ENCODE measurements at regions not wholly inside any gene's neighbourhood (a gene's known extent, or its start where the extent isn't known, plus 50 kb on each side); places are given as distances from the start of the nearest gene placed in this dataset.
"Not testable (repeated sequence)": the region's sequence is repeated elsewhere in the genome, so short reads cannot be mapped to it uniquely, and the experiment has no call there.

DNA sequence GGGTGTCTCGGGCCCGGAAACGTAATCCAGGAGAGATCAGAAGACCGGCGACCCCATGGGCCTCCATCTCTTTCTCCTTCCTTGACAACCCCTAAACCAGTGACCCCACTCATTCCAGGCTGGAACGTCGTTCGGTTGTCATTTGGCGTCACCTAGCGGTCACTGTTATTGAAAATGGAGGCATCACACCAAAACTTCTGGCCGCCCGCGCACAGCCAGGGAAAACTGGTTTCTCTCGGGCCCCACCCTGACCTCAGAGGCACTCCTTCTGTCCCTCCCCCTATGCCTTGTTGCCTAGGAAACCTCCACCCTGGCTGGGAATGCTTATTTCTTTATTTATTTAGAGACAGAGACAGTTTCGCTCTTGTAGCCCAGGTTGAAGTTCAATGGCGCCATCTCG lies 2327.3 kb upstream of the TPTE start:
- DNase-seq = not testable (repeated sequence)
- peak; percentile 74 for ATAC-seq

DNA sequence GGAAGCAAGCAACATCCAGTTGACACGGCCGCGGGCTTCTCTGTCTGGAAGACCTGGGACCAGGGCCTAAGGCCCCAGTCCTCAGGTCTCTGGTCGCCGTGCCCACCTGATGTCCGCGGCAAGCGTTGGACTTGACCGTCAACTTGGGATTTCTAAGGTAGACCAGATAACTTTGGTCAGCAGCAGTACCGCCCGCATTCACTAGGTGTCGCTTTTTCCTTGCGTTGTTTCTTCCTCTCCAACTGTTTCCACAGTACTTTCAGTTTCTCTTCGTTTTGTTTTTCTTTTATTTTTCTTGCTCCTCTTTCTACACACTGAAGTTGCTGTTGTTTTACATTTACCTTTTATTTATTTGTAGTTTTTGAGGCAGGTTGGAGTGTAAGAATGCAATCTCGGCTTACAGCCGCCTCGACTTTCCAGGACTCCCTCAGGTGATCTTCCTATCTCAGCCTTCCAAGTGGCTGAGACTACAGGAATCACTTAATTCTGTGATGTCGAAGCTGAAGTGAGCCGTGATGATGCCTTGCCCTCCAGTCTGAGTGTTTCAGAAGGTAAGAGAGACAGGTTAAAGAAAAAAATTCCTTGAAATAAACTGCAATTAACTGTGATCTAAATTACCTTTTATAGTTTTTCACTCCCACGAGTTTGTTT lies 2323.9 kb upstream of the TPTE start:
- not testable (repeated sequence) for DNase-seq

DNA sequence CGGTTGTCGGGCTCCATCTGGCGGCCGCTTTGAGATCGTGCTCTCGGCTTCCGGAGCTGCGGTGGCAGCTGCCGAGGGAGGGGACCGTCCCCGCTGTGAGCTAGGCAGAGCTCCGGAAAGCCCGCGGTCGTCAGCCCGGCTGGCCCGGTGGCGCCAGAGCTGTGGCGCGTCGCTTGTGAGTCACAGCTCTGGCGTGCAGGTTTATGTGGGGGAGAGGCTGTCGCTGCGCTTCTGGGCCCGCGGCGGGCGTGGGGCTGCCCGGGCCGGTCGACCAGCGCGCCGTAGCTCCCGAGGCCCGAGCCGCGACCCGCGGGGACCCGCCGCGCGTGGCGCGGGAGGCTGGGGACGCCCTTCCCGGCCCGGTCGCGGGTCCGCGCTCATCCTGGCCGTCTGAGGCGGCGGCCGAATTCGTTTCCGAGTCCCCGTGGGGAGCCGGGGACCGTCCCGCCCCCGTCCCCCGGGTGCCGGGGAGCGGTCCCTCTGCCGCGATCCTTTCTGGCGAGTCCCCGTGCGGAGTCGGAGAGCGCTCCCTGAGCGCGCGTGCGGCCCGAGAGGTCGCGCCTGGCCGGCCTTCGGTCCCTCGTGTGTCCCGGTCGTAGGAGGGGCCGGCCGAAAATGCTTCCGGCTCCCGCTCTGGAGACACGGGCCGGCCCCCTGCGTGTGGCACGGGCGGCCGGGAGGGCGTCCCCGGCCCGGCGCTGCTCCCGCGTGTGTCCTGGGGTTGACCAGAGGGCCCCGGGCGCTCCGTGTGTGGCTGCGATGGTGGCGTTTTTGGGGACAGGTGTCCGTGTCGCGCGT lies 2316.1 kb upstream of the TPTE start:
- ATAC-seq = peak; percentile 100
- DNase-seq = not testable (repeated sequence)

More for the DNA sequence above, 2323.9 kb upstream of the TPTE start:
- ATAC-seq = peak; percentile 56

DNA sequence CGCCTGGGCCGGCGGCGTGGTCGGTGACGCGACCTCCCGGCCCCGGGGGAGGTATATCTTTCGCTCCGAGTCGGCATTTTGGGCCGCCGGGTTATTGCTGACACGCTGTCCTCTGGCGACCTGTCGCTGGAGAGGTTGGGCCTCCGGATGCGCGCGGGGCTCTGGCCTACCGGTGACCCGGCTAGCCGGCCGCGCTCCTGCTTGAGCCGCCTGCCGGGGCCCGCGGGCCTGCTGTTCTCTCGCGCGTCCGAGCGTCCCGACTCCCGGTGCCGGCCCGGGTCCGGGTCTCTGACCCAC lies 2315.5 kb upstream of the TPTE start:
- ATAC-seq, DNase-seq: not testable (repeated sequence)

DNA sequence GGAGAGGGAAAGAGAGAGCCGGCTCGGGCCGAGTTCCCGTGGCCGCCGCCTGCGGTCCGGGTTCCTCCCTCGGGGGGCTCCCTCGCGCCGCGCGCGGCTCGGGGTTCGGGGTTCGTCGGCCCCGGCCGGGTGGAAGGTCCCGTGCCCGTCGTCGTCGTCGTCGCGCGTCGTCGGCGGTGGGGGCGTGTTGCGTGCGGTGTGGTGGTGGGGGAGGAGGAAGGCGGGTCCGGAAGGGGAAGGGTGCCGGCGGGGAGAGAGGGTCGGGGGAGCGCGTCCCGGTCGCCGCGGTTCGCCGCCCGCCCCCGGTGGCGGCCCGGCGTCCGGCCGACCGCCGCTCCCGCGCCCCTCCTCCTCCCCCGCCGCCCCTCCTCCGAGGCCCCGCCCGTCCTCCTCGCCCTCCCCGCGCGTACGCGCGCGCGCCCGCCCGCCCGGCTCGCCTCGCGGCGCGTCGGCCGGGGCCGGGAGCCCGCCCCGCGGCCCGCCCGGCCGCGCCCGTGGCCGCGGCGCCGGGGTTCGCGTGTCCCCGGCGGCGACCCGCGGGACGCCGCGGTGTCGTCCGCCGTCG lies 2308.3 kb upstream of the TPTE start:
- ATAC-seq = peak; percentile 28

DNA sequence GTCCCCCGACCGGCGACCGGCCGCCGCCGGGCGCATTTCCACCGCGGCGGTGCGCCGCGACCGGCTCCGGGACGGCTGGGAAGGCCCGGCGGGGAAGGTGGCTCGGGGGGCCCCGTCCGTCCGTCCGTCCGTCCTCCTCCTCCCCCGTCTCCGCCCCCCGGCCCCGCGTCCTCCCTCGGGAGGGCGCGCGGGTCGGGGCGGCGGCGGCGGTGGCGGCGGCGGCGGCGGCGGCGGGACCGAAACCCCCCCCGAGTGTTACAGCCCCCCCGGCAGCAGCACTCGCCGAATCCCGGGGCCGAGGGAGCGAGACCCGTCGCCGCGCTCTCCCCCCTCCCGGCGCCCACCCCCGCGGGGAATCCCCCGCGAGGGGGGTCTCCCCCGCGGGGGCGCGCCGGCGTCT lies 2306.8 kb upstream of the TPTE start:
- DNase-seq, ATAC-seq: not testable (repeated sequence)

More for the DNA sequence above, 2308.3 kb upstream of the TPTE start:
- peak; percentile 93 for DNase-seq

DNA sequence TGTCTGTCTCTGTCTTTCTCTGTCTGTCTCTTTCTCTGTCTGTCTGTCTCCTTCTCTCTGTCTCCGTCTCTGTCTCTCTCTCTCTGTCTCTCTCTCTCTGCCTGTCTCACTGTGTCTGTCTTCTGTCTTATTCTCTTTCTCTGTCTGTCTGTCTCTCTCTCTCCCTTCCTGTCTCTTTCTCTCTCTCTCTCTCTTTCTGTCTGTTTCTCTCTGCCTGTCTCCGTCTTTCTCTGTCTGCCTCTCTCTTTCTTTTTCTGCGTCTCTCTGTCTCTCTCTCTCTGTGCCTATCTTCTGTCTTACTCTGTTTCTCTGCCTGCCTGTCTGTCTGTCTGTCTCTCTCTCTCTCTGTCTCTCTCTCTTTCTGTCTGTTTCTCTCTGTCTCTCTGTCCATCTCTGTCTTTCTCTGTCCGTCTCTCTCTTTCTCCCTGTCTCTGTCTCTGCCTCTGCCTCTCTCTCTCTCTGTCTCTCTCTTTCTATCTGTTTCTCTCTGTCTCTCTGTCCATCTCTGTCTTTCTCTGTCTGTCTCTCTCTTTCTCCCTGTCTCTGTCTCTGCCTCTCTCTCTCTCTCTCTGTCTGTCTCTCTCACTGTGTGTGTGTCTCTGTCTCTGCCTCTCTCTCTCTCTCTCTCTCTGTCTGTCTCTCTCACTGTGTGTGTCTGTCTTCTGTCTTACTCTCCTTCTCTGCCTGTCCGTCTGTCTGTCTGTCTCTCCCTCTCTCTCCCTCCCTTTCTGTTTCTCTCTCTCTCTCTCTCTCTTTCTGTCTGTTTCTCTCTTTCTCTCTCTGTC lies 2291.8 kb upstream of the TPTE start:
- ATAC-seq = peak; percentile 29
- not testable (repeated sequence) for DNase-seq

DNA sequence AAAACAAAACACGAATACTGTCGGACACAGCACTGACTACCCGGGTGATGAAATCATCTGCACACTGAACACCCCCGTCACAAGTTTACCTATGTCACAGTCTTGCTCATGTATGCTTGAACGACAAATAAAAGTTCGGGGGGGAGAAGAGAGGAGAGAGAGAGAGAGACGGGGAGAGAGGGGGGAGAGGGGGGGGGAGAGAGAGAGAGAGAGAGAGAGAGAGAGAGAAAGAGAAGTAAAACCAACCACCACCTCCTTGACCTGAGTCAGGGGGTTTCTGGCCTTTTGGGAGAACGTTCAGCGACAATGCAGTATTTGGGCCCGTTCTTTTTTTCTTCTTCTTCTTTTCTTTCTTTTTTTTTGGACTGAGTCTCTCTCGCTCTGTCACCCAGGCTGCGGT lies 2290.1 kb upstream of the TPTE start:
- DNase-seq, ATAC-seq: not testable (repeated sequence)

DNA sequence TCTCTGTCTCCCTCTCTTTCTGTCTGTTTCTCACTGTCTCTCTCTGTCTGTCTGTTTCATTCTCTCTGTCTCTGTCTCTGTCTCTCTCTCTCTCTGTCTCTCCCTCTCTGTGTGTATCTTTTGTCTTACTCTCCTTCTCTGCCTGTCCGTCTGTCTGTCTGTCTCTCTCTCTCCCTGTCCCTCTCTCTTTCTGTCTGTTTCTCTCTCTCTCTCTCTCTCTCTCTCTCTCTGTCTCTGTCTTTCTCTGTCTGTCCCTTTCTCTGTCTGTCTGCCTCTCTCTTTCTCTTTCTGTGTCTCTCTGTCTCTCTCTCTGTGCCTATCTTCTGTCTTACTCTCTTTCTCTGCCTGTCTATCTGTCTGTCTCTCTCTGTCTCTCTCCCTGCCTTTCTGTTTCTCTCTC lies 2288.4 kb upstream of the TPTE start:
- ATAC-seq, DNase-seq: not testable (repeated sequence)

DNA sequence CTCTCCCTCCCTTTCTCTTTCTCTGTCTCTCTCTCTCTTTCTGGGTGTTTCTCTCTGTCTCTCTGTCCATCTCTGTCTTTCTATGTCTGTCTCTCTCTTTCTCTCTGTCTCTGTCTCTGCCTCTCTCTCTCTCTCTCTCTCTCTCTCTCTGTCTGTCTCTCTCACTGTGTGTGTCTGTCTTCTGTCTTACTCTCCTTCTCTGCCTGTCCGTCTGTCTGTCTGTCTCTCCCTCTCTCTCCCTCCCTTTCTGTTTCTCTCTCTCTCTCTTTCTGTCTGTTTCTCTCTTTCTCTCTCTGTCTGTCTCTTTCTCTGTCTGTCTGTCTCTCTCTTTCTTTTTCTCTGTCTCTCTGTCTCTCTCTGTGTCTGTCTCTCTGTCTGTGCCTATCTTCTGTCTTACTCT lies 2287.3 kb upstream of the TPTE start:
- ATAC-seq, DNase-seq: not testable (repeated sequence)

DNA sequence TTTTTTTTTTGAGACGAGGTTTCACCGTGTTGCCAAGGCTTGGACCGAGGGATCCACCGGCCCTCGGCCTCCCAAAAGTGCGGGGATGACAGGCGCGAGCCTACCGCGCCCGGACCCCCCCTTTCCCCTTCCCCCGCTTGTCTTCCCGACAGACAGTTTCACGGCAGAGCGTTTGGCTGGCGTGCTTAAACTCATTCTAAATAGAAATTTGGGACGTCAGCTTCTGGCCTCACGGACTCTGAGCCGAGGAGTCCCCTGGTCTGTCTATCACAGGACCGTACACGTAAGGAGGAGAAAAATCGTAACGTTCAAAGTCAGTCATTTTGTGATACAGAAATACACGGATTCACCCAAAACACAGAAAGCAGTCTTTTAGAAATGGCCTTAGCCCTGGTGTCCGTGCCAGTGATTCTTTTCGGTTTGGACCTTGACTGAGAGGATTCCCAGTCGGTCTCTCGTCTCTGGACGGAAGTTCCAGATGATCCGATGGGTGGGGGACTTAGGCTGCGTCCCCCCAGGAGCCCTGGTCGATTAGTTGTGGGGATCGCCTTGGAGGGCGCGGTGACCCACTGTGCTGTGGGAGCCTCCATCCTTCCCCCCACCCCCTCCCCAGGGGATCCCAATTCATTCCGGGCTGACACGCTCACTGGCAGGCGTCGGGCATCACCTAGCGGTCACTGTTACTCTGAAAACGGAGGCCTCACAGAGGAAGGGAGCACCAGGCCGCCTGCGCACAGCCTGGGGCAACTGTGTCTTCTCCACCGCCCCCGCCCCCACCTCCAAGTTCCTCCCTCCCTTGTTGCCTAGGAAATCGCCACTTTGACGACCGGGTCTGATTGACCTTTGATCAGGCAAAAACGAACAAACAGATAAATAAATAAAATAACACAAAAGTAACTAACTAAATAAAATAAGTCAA lies 2276.4 kb upstream of the TPTE start:
- not testable (repeated sequence) for DNase-seq
- peak; percentile 55 for ATAC-seq

DNA sequence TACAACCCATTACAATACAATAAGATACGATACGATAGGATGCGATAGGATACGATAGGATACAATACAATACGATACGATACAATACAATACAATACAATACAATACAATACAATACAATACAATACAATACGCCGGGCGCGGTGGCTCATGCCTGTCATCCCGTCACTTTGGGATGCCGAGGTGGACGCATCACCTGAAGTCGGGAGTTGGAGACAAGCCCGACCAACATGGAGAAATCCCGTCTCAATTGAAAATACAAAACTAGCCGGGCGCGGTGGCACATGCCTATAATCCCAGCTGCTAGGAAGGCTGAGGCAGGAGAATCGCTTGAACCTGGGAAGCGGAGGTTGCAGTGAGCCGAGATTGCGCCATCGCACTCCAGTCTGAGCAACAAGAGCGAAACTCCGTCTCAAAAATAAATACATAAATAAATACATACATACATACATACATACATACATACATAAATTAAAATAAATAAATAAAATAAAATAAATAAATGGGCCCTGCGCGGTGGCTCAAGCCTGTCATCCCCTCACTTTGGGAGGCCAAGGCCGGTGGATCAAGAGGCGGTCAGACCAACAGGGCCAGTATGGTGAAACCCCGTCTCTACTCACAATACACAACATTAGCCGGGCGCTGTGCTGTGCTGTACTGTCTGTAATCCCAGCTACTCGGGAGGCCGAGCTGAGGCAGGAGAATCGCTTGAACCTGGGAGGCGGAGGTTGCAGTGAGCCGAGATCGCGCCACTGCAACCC lies 2275.6 kb upstream of the TPTE start:
- not testable (repeated sequence) for DNase-seq
- peak; percentile 89 for ATAC-seq

DNA sequence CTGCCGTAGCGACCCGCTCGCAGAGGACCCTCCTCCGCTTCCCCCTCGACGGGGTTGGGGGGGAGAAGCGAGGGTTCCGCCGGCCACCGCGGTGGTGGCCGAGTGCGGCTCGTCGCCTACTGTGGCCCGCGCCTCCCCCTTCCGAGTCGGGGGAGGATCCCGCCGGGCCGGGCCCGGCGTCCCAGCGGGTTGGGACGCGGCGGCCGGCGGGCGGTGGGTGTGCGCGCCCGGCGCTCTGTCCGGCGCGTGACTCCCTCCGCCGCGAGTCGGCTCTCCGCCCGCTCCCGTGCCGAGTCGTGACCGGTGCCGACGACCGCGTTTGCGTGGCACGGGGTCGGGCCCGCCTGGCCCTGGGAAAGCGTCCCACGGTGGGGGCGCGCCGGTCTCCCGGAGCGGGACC lies 2269.7 kb upstream of the TPTE start:
- not testable (repeated sequence) for ATAC-seq, DNase-seq

DNA sequence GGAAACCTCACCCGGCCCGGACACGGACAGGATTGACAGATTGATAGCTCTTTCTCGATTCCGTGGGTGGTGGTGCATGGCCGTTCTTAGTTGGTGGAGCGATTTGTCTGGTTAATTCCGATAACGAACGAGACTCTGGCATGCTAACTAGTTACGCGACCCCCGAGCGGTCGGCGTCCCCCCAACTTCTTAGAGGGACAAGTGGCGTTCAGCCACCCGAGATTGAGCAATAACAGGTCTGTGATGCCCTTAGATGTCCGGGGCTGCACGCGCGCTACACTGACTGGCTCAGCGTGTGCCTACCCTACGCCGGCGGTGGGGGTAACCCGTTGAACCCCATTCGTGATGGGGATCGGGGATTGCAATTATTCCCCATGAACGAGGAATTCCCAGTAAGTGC lies 2266.3 kb upstream of the TPTE start:
- ATAC-seq = not testable (repeated sequence)
- peak; percentile 3 for DNase-seq

DNA sequence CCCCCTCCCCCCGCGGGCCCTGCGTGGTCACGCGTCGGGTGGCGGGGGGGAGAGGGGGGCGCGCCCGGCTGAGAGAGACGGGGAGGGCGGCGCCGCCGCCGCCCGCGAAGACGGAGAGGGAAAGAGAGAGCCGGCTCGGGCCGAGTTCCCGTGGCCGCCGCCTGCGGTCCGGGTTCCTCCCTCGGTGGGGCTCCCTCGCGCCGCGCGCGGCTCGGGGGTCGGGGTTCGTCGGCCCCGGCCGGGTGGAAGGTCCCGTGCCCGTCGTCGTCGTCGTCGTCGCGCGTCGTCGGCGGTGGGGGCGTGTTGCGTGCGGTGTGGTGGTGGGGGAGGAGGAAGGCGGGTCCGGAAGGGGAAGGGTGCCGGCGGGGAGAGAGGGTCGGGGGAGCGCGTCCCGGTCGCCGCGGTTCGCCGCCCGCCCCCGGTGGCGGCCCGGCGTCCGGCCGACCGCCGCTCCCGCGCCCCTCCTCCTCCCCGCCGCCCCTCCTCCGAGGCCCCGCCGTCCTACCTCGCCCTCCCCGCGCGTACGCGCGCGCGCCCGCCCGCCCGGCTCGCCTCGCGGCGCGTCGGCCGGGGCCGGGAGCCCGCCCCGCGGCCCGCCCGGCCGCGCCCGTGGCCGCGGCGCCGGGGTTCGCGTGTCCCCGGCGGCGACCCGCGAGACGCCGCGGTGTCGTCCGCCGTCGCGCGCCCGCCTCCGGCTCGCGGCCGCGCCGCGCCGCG lies 2264.1 kb upstream of the TPTE start:
- not testable (repeated sequence) for ATAC-seq
- DNase-seq = peak; percentile 5

DNA sequence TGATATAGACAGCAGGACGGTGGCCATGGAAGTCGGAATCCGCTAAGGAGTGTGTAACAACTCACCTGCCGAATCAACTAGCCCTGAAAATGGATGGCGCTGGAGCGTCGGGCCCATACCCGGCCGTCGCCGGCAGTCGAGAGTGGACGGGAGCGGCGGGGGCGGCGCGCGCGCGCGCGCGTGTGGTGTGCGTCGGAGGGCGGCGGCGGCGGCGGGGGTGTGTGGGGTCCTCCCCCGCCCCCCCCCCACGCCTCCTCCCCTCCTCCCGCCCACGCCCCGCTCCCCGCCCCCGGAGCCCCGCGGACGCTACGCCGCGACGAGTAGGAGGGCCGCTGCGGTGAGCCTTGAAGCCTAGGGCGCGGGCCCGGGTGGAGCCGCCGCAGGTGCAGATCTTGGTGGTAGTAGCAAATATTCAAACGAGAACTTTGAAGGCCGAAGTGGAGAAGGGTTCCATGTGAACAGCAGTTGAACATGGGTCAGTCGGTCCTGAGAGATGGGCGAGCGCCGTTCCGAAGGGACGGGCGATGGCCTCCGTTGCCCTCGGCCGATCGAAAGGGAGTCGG lies 2261.2 kb upstream of the TPTE start:
- ATAC-seq, DNase-seq: not testable (repeated sequence)
